ENCODE measurements at regions not wholly inside any gene's neighbourhood (a gene's known extent, or its start where the extent isn't known, plus 50 kb on each side); places are given as distances from the start of the nearest gene placed in this dataset.
A peak's percentile ranks its signal among the peaks of the same experiment; 100 is the strongest.
"Not testable (repeated sequence)": the region's sequence is repeated elsewhere in the genome, so short reads cannot be mapped to it uniquely, and the experiment has no call there.

- intact Hi-C loops (cut with DNase I, micrococcal nuclease); DNase-seq: not testable (repeated sequence)
- ATAC-seq, result peak; percentile 77
These were observed 346.9 kb upstream of the SPATA31A3 start for GRCh38 chr9:67339216-67339615.

- ATAC-seq; DNase-seq; intact Hi-C loops (cut with DNase I, micrococcal nuclease): not testable (repeated sequence)
These were observed 345.9 kb upstream of the SPATA31A3 start for GRCh38 chr9:67338201-67338600.

- intact Hi-C loops (cut with DNase I, micrococcal nuclease); DNase-seq: not testable (repeated sequence)
- ATAC-seq, result peak; percentile 97
These were observed 342.6 kb upstream of the SPATA31A3 start for GRCh38 chr9:67334727-67335572.

GRCh38 chr9:67331634-67332033 lies 339.3 kb upstream of the SPATA31A3 start:
- intact Hi-C loops (cut with DNase I, micrococcal nuclease); ATAC-seq: not testable (repeated sequence)

GRCh38 chr9:67313409-67313808 lies 321.1 kb upstream of the SPATA31A3 start:
- intact Hi-C loops (cut with DNase I, micrococcal nuclease); DNase-seq; ATAC-seq: not testable (repeated sequence)

More at GRCh38 chr9:67331634-67332033, 339.3 kb upstream of the SPATA31A3 start:
- DNase-seq, result not testable (repeated sequence)

- DNase-seq; intact Hi-C loops (cut with DNase I, micrococcal nuclease); ATAC-seq: not testable (repeated sequence)
These were observed 320.2 kb upstream of the SPATA31A3 start for GRCh38 chr9:67312504-67312903.

- ATAC-seq; intact Hi-C loops (cut with DNase I, micrococcal nuclease); DNase-seq: not testable (repeated sequence)
These were observed 314.8 kb upstream of the SPATA31A3 start for GRCh38 chr9:67307109-67307508.

GRCh38 chr9:67288797-67289196 lies 296.4 kb upstream of the SPATA31A3 start:
- not testable (repeated sequence) for DNase-seq, ATAC-seq

GRCh38 chr9:67288117-67288735 lies 295.9 kb upstream of the SPATA31A3 start:
- intact Hi-C loops (cut with DNase I, micrococcal nuclease); DNase-seq: not testable (repeated sequence)
- ATAC-seq, result peak; percentile 99

More at GRCh38 chr9:67288797-67289196, 296.4 kb upstream of the SPATA31A3 start:
- intact Hi-C loops (cut with DNase I, micrococcal nuclease), result not testable (repeated sequence)

GRCh38 chr9:67284299-67284698 lies 291.9 kb upstream of the SPATA31A3 start:
- DNase-seq; ATAC-seq; intact Hi-C loops (cut with DNase I, micrococcal nuclease): not testable (repeated sequence)

GRCh38 chr9:67281574-67281973 lies 289.2 kb upstream of the SPATA31A3 start:
- DNase-seq; intact Hi-C loops (cut with DNase I, micrococcal nuclease); ATAC-seq: not testable (repeated sequence)

- ATAC-seq; intact Hi-C loops (cut with DNase I, micrococcal nuclease); DNase-seq: not testable (repeated sequence)
These were observed 277.3 kb upstream of the SPATA31A3 start for GRCh38 chr9:67269692-67270091.

GRCh38 chr9:67257894-67258293 lies 265.5 kb upstream of the SPATA31A3 start:
- DNase-seq; ATAC-seq; intact Hi-C loops (cut with DNase I, micrococcal nuclease): not testable (repeated sequence)

- intact Hi-C loops (cut with DNase I, micrococcal nuclease); ATAC-seq; DNase-seq: not testable (repeated sequence)
These were observed 256.6 kb upstream of the SPATA31A3 start for GRCh38 chr9:67248967-67249366.

- ATAC-seq; intact Hi-C loops (cut with DNase I, micrococcal nuclease); DNase-seq: not testable (repeated sequence)
These were observed 219.7 kb upstream of the SPATA31A3 start for GRCh38 chr9:67212073-67212472.

- DNase-seq; intact Hi-C loops (cut with DNase I, micrococcal nuclease); ATAC-seq: not testable (repeated sequence)
These were observed 218.5 kb upstream of the SPATA31A3 start for GRCh38 chr9:67210842-67211241.

- intact Hi-C loops (cut with DNase I, micrococcal nuclease); ATAC-seq; DNase-seq: not testable (repeated sequence)
These were observed 216.6 kb upstream of the SPATA31A3 start for GRCh38 chr9:67208831-67209437.

- intact Hi-C loops (cut with DNase I, micrococcal nuclease); DNase-seq; ATAC-seq: not testable (repeated sequence)
These were observed 203.8 kb upstream of the SPATA31A3 start for GRCh38 chr9:67196135-67196534.

- DNase-seq; intact Hi-C loops (cut with DNase I, micrococcal nuclease); ATAC-seq: not testable (repeated sequence)
These were observed 203.0 kb upstream of the SPATA31A3 start for GRCh38 chr9:67195357-67195756.

All from left colon (tissue), 2 donors.